ENCODE measurements at regions not wholly inside any gene's neighbourhood (a gene's known extent, or its start where the extent isn't known, plus 50 kb on each side); places are given as distances from the start of the nearest gene placed in this dataset.

- TF ChIP-seq EZH2 (IDR thresholded peaks at IDR 0.05; ENCODE audit: borderline replicate concordance, insufficient read depth, low read length, poor library complexity, severe bottlenecking) (no peak), CTCF (IDR thresholded peaks at IDR 0.05; ENCODE audit: poor library complexity, severe bottlenecking) (no peak)
Observed at GRCh38 chr5:163366757-163367156, 70.6 kb upstream of the CCNG1 start.

All from neural cell (in vitro differentiated cells).